Neural progenitor cell (in vitro differentiated cells): ENCODE measurements at regions not wholly inside any gene's neighbourhood (a gene's known extent, or its start where the extent isn't known, plus 50 kb on each side); places are given as distances from the start of the nearest gene placed in this dataset.

ENCODE experiments used
- CTCF ChIP-seq: fragments of 200-600 bp; sonication (generic); IDR thresholded peaks from 2 replicates; pipeline ENCODE4 v1.5.1; 2017; ENCODE audit warnings: antibody characterized with exemption, mild to moderate bottlenecking
- EZH2 ChIP-seq: fragments of 200-600 bp; sonication (generic); IDR thresholded peaks from 2 replicates; pipeline ENCODE4 v1.6.1; 2017; ENCODE audit warnings: antibody characterized with exemption, mild to moderate bottlenecking, moderate library complexity
- EZH2phosphoT487 ChIP-seq: fragments of 200-600 bp; sonication (generic); IDR thresholded peaks from 2 replicates; pipeline ENCODE4 v1.6.1; 2017; ENCODE audit warnings: antibody characterized with exemption

GRCh38 chr12:111057701-111058425, 137.5 kb upstream of the MYL2 start:
- TF ChIP-seq CTCF, result no peak
- TF ChIP-seq EZH2, result no peak
- no peak for TF ChIP-seq EZH2phosphoT487
